Mesendoderm (in vitro differentiated cells): ENCODE measurements at regions not wholly inside any gene's neighbourhood (a gene's known extent, or its start where the extent isn't known, plus 50 kb on each side); places are given as distances from the start of the nearest gene placed in this dataset.
A peak's percentile ranks its signal among the peaks of the same experiment; 100 is the strongest.

ENCODE experiments used
- DNase-seq: peaks from one replicate; pipeline ENCODE4 v3.0.0; 2013
- H2AK5ac ChIP-seq: 2 replicates; pipeline ENCODE4 v1.6.1; 2013; ENCODE audit warnings: low read length, inconsistent platforms
- H2BK120ac ChIP-seq: 2 replicates; pipeline ENCODE4 v1.6.1; 2013; ENCODE audit warnings: low read depth, mild to moderate bottlenecking, low read length, moderate library complexity, mixed read lengths
- H2BK15ac ChIP-seq: replicated peaks from 2 replicates; pipeline ENCODE4 v1.6.1; 2013; ENCODE audit warnings: low read depth, mild to moderate bottlenecking, moderate library complexity
- H2BK5ac ChIP-seq: 2 replicates; pipeline ENCODE4 v1.6.1; 2013; ENCODE audit warnings: low read length, inconsistent platforms
- H3K18ac ChIP-seq: 2 replicates; pipeline ENCODE4 v1.6.1; 2013; ENCODE audit warnings: mild to moderate bottlenecking, low read length, mixed read lengths
- H3K23ac ChIP-seq: one replicate; pipeline ENCODE4 v1.6.1; 2013; ENCODE audit warnings: low read length
- H3K27ac ChIP-seq: 2 replicates; pipeline ENCODE4 v1.5.1; 2013; ENCODE audit warnings: low read depth, mild to moderate bottlenecking, inconsistent platforms, low read length, moderate library complexity
- H3K27me3 ChIP-seq: 2 replicates; pipeline ENCODE4 v1.6.1; 2013; ENCODE audit warnings: low read length, control low read depth, mild to moderate bottlenecking, inconsistent platforms; ENCODE audit not compliant: insufficient read depth, poor library complexity
- H3K36me3 ChIP-seq: 2 replicates; pipeline ENCODE4 v1.6.1; 2013; ENCODE audit warnings: low read length, inconsistent platforms; ENCODE audit not compliant: control insufficient read depth, insufficient read depth
- H3K4ac ChIP-seq: one replicate; pipeline ENCODE4 v1.6.1; 2013; ENCODE audit warnings: low read depth, mild to moderate bottlenecking, low read length, moderate library complexity
- H3K4me1 ChIP-seq: 2 replicates; pipeline ENCODE4 v1.6.1; 2013; ENCODE audit warnings: low read depth, low read length, inconsistent platforms; ENCODE audit not compliant: control insufficient read depth
- H3K4me2 ChIP-seq: 2 replicates; pipeline ENCODE4 v1.6.1; 2013; ENCODE audit warnings: low read length
- H3K4me3 ChIP-seq: 2 replicates; pipeline ENCODE4 v1.5.1; 2013; ENCODE audit warnings: mild to moderate bottlenecking, low read length
- H3K56ac ChIP-seq: one replicate; pipeline ENCODE4 v1.6.1; 2013; ENCODE audit warnings: low read length
- H3K79me1 ChIP-seq: 2 replicates; pipeline ENCODE4 v1.6.1; 2013; ENCODE audit warnings: low read length, inconsistent platforms
- H3K79me2 ChIP-seq: 2 replicates; pipeline ENCODE4 v1.6.1; 2013; ENCODE audit warnings: mild to moderate bottlenecking, low read length; ENCODE audit not compliant: control insufficient read depth, insufficient read depth
- H3K9ac ChIP-seq: 2 replicates; pipeline ENCODE4 v1.6.1; 2013; ENCODE audit warnings: low read length, inconsistent platforms
- H4K5ac ChIP-seq: one replicate; pipeline ENCODE4 v1.6.1; 2013; ENCODE audit warnings: low read length
- H4K8ac ChIP-seq: one replicate; pipeline ENCODE4 v1.6.1; 2013; ENCODE audit warnings: low read depth, mild to moderate bottlenecking, control low read depth, low read length, moderate library complexity
- WGBS: extraction: QIAGEN DNeasy Blood & Tissue Kit; methylation state at CpG from one replicate; pipeline ENCODE4 v1.1.7; 2013; ENCODE audit warnings: low lambda C conversion rate, missing lambda C conversion rate; ENCODE audit not compliant: insufficient coverage; ENCODE audit errors: extremely low coverage; 5-methylcytosine and 5-hydroxymethylcytosine counted together

DNA sequence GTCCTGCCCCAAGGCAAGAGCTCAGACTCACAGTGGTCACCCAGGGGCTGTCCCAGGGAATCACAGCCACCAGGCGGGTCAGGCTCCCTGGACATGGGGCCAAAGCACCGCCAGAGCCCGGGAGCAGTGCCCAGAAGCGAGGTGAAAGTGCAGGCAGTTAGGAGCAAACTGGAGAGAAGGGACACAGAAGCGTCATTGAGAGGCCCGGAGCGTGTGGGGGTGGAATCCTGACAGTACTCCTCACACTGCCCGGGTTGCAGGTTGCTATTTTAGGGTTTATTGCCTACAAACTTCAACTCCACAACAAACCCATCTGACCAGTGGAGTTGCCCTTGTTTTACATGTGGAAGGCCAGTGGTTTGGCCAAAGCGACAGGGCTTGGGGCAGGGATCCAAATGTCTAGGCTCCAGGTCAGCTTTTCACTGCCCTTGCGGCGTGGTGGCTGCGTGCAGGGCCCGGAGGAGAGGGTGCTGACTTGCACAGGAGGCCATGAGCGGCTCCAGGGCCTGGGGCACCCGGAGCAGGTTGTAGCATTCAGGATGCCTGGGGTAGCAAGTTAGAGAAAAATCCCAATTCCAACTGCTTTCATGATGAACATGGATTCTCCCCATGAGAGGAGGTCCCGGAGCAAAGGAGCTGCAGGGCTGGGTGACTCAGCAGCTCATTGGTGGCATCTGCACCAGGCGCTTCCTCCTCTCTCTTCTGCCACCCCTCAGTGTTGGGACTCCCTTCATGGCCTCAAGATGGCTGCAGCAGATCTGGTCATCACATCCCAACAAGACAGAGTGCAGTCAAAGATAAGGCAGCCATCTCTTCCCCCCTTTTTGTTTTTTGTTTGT, 112.3 kb upstream of the NCOR2 start:
- H3K79me1 ChIP-seq, result no peaks in the 10 kb centered on the region
- H3K4me3 ChIP-seq, result no peak overlapping the region
- no peak overlapping the region for H3K4me2 ChIP-seq
- peak overlapping the region; percentile 22 for H3K56ac ChIP-seq
- no peak overlapping the region for H4K8ac ChIP-seq
- no peak overlapping the region for H3K18ac ChIP-seq
- no peaks in the 10 kb centered on the region for H3K36me3 ChIP-seq
- no peak overlapping the region for H3K9ac ChIP-seq
- no peak overlapping the region for H2AK5ac ChIP-seq
- H2BK15ac ChIP-seq, result no peak overlapping the region
- H3K79me2 ChIP-seq, result no peaks in the 10 kb centered on the region
- H2BK5ac ChIP-seq, result no peak overlapping the region
- H4K5ac ChIP-seq, result no peak overlapping the region
- no peak overlapping the region for H3K27ac ChIP-seq
- H3K23ac ChIP-seq, result no peak overlapping the region
- no CpG with 5 or more reads among the region's 17 CpGs for WGBS
- no peak for DNase-seq
- no peaks in the 10 kb centered on the region for H3K27me3 ChIP-seq
- H3K4me1 ChIP-seq, result peaks cover 3% of the 10 kb centered on the region
- H3K4ac ChIP-seq, result no peak overlapping the region
- no peak overlapping the region for H2BK120ac ChIP-seq

DNA sequence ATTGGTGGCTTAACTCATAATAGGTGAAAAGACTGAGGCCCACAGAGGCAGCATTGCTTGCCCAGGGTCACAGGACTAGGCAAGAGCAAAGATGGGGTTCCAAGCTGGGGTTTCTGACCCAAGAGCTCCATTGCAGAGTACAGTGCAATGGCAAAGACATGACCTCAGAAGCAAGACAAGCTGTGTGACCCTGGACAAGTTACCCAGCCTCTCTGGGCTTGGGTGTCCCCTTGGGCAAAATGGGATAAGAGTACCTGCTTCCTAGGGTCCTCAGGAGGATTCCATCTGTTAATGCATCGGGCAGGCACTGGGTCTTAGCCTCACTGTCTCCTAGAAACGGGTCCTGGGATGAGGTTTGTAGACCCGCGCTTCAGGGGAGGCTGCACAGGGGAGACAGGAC, 111.6 kb upstream of the NCOR2 start:
- Histone ChIP-seq H4K5ac (no peak overlapping the region), H3K23ac (no peak overlapping the region), H2BK5ac (no peak overlapping the region), H3K56ac (no peak overlapping the region), H3K4ac (no peak overlapping the region), H3K79me2 (no peaks in the 10 kb centered on the region), H3K79me1 (no peaks in the 10 kb centered on the region), H3K18ac (no peak overlapping the region), H2BK120ac (no peak overlapping the region), H3K4me1 (peaks cover 3% of the 10 kb centered on the region), H3K27ac (no peak overlapping the region), H2BK15ac (no peak overlapping the region), H3K36me3 (no peaks in the 10 kb centered on the region), H3K27me3 (no peaks in the 10 kb centered on the region), H3K9ac (no peak overlapping the region), H3K4me3 (no peak overlapping the region), H4K8ac (no peak overlapping the region), H3K4me2 (no peak overlapping the region), H2AK5ac (no peak overlapping the region)
- no peak for DNase-seq
- no CpG with 5 or more reads among the region's 4 CpGs for WGBS

DNA sequence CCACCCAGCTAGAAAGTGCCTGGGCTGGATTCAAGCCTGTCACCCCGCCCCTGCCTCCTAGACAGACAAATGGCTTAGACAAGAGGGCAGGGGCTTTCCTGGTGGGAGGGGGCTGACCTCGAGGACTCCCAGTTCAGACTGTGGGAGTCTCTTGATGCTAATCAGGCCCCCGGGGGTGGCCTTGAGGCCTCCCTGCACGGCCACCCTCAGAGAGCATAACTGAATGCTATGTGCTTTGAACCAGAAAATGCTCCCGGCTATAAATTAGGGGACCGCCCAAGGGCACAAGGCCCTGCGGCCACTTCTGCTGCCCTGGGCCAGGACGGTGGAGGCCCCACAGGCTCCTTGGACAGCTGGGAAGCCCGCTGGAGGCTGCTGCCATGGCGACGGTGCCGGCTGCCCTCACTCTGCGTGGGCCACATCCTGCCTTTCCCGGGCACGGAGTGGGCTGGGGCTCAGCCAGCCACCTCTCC, 111.0 kb upstream of the NCOR2 start:
- H3K4me1 ChIP-seq, result peaks cover 3% of the 10 kb centered on the region
- no CpG with 5 or more reads among the region's 15 CpGs for WGBS

DNA sequence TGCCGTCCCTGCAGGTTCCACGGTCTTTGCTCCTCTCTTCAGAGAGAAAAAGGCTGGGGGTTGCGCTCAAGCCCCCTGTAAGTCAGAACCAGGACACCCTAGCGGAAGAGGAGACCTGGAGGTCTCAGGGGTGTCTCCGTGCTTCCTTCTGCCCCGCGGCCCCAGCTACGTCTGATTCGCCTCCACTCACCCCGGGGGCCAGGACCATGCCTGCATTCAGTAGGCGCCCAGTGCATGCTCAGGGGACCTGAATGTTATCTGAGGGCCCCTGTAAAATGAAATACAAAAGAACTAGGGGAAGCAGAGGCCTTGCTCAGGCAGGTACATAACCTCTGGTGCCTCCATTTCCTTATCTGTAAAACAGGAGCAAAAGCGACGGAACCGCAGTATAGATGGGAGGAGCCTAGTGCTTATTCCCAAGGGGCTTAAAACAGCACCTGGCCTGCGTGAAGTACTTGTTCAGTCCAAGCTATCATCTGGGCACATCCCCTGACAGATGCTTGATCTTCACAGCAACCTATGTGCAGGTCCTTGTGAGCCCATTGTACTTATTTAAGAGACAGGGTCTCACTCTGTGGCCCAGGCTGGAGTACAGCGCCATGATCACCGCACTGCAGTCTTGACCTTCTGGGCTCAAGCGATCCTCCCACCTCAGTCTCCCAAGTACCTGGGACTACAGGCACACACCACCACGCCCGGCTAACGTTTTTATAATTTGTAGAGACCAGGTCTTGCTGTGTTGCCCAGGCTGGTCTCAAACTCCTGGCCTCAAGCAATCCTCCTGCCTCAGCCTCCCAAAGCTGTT, 110.3 kb upstream of the NCOR2 start:
- no peak overlapping the region for H2AK5ac ChIP-seq
- H3K36me3 ChIP-seq, result no peaks in the 10 kb centered on the region
- H3K4ac ChIP-seq, result no peak overlapping the region
- no CpG with 5 or more reads among the region's 21 CpGs for WGBS
- H3K27me3 ChIP-seq, result no peaks in the 10 kb centered on the region
- no peak overlapping the region for H2BK120ac ChIP-seq
- H3K4me2 ChIP-seq, result no peak overlapping the region
- H3K79me2 ChIP-seq, result no peaks in the 10 kb centered on the region
- no peak overlapping the region for H3K23ac ChIP-seq
- no peak overlapping the region for H2BK15ac ChIP-seq
- peaks cover 3% of the 10 kb centered on the region for H3K4me1 ChIP-seq
- no peak overlapping the region for H3K56ac ChIP-seq
- no peak for DNase-seq
- no peak overlapping the region for H3K18ac ChIP-seq
- no peak overlapping the region for H4K5ac ChIP-seq
- H3K27ac ChIP-seq, result no peak overlapping the region
- no peak overlapping the region for H4K8ac ChIP-seq
- no peak overlapping the region for H2BK5ac ChIP-seq
- no peaks in the 10 kb centered on the region for H3K79me1 ChIP-seq
- H3K9ac ChIP-seq, result no peak overlapping the region
- no peak overlapping the region for H3K4me3 ChIP-seq

More for the DNA sequence above, 111.0 kb upstream of the NCOR2 start:
- Histone ChIP-seq H3K56ac (no peak overlapping the region), H4K5ac (no peak overlapping the region), H2AK5ac (no peak overlapping the region), H3K4ac (no peak overlapping the region), H3K79me2 (no peaks in the 10 kb centered on the region), H2BK5ac (no peak overlapping the region), H3K36me3 (no peaks in the 10 kb centered on the region), H3K4me3 (no peak overlapping the region), H3K27ac (no peak overlapping the region), H4K8ac (no peak overlapping the region), H3K4me2 (no peak overlapping the region), H2BK120ac (no peak overlapping the region), H3K79me1 (no peaks in the 10 kb centered on the region), H3K18ac (no peak overlapping the region), H3K23ac (no peak overlapping the region), H3K27me3 (no peaks in the 10 kb centered on the region), H2BK15ac (no peak overlapping the region), H3K9ac (no peak overlapping the region)
- no peak for DNase-seq

DNA sequence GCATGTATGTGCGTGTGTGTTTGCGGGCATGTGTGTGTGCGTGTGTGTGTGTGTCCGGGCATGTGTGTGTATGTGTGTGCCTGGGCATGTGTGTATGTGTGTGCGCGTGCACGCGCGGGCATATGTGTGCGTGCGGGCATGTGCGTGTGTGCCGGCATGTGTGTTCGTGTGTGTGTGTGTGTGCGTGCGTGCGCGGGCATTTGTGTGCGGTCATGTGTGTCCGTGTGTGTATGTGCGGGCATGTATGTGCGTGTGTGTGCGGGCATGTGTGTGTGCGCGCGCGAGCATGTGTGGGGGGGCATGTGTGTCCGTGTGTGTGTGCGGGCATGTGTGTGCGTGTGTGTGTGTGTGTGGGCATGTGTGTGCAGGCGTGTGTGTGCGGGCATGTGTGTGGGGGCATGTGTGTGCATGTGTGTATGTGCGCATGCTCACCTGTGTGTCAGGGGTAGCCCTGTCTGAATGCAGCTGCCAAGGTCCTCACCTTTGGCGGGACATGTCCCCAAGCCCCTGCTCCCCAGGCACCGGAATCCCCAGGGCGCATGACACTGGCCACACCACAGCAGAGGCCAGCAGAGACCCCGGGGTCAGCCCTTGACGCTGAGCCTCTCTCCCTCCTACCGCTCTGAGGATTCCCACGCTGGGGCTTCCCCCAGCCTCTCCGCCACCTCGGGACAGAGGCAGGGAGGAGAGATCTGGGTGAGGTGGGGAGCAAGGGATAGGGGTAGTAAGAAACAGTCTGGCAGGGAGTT, 109.5 kb upstream of the NCOR2 start:
- H3K23ac ChIP-seq, result no peak overlapping the region
- WGBS, result no CpG with 5 or more reads among the region's 42 CpGs
- no peak overlapping the region for H2BK5ac ChIP-seq
- H3K79me2 ChIP-seq, result no peaks in the 10 kb centered on the region
- no peak overlapping the region for H3K9ac ChIP-seq
- H4K5ac ChIP-seq, result no peak overlapping the region
- H3K27ac ChIP-seq, result no peak overlapping the region
- no peak overlapping the region for H3K18ac ChIP-seq
- H2BK120ac ChIP-seq, result no peak overlapping the region
- no peak overlapping the region for H3K4me2 ChIP-seq
- DNase-seq, result no peak
- H3K79me1 ChIP-seq, result no peaks in the 10 kb centered on the region
- no peak overlapping the region for H3K56ac ChIP-seq
- no peaks in the 10 kb centered on the region for H3K27me3 ChIP-seq
- H3K4me1 ChIP-seq, result peaks cover 2% of the 10 kb centered on the region
- H3K36me3 ChIP-seq, result no peaks in the 10 kb centered on the region
- H2BK15ac ChIP-seq, result no peak overlapping the region
- H3K4ac ChIP-seq, result no peak overlapping the region
- H2AK5ac ChIP-seq, result no peak overlapping the region
- H3K4me3 ChIP-seq, result no peak overlapping the region
- H4K8ac ChIP-seq, result no peak overlapping the region
